OCI-LY3 (cell line): ENCODE measurements at regions not wholly inside any gene's neighbourhood (a gene's known extent, or its start where the extent isn't known, plus 50 kb on each side); places are given as distances from the start of the nearest gene placed in this dataset.

Source experiments
- H2AFZ ChIP-seq: fragments of 200-600, 300-600 bp; shearing (Covaris generic); 2 replicates; pipeline ENCODE4 v1.6.0; 2014; ENCODE audit warnings: antibody characterized with exemption, low read depth, low read length
- H3K27ac ChIP-seq: fragments of 200-600, 300-600 bp; sonication (generic); 2 replicates; pipeline ENCODE4 v1.5.1; 2014; ENCODE audit warnings: mild to moderate bottlenecking, low read length, moderate library complexity, mixed read lengths
- H3K27me3 ChIP-seq: fragments of 200-600, 300-600 bp; sonication (generic); 2 replicates; pipeline ENCODE4 v1.6.1; 2014; ENCODE audit warnings: low read depth, low read length, mixed read lengths
- H3K36me3 ChIP-seq: fragments of 200-600, 300-600 bp; sonication (generic); replicated peaks from 2 replicates; pipeline ENCODE3; 2014; ENCODE audit warnings: low read depth, low read length, mixed read lengths
- H3K4me1 ChIP-seq: fragments of 300-600, 200-600 bp; sonication (generic); 2 replicates; pipeline ENCODE4 v1.6.1; 2014; ENCODE audit warnings: low read length, mixed read lengths
- H3K4me2 ChIP-seq: fragments of 200-600, 300-600 bp; sonication (generic); 2 replicates; pipeline ENCODE4 v1.6.1; 2014; ENCODE audit warnings: low read length, mixed read lengths
- H3K4me3 ChIP-seq: fragments of 300-600, 200-600 bp; sonication (generic); 2 replicates; pipeline ENCODE4 v1.5.1; 2014; ENCODE audit warnings: antibody characterized with exemption, mild to moderate bottlenecking, low read length, moderate library complexity
- H3K79me2 ChIP-seq: fragments of 300-600, 200-600 bp; shearing (Covaris generic); 2 replicates; pipeline ENCODE4 v1.6.1; 2014; ENCODE audit warnings: mild to moderate bottlenecking, low read length, mixed read lengths
- H3K9ac ChIP-seq: fragments of 300-600, 200-600 bp; shearing (Covaris generic); 2 replicates; pipeline ENCODE4 v1.6.0; 2014; ENCODE audit warnings: mild to moderate bottlenecking, low read length, moderate library complexity
- H3K9me3 ChIP-seq: fragments of 200-600, 300-600 bp; shearing (Covaris generic); 2 replicates; pipeline ENCODE4 v1.6.1; 2014; ENCODE audit warnings: low read length, mixed read lengths; ENCODE audit not compliant: insufficient read depth
- H4K20me1 ChIP-seq: fragments of 200-600, 300-600 bp; sonication (generic); 2 replicates; pipeline ENCODE4 v1.6.1; 2016; ENCODE audit warnings: low read length, mixed read lengths; ENCODE audit not compliant: insufficient read depth
- EZH2phosphoT487 ChIP-seq: fragments of 200-600 bp; shearing (Covaris generic); IDR thresholded peaks from 2 replicates; pipeline ENCODE4 v1.6.1; 2018; ENCODE audit warnings: antibody characterized with exemption, mixed run types, low read depth
- TF ChIP-seq, protein P1 (sequence below): fragments of 200-600, 300-600 bp; sonication (generic); IDR thresholded peaks from 2 replicates; pipeline ENCODE4 v1.5.1; 2014; ENCODE audit warnings: antibody characterized with exemption, low read length, low read depth

- Histone ChIP-seq H3K4me2 (no peak overlapping the region), H3K4me3 (no peak overlapping the region), H3K9me3 (no peaks in the 10 kb centered on the region), H3K79me2 (no peaks in the 10 kb centered on the region), H2AFZ (no peak overlapping the region), H4K20me1 (no peaks in the 10 kb centered on the region), H3K27me3 (no peaks in the 10 kb centered on the region), H3K4me1 (peaks cover 9% of the 10 kb centered on the region), H3K9ac (no peak overlapping the region), H3K27ac (no peak overlapping the region), H3K36me3 (no peaks in the 10 kb centered on the region)
- TF ChIP-seq, protein P1, sequence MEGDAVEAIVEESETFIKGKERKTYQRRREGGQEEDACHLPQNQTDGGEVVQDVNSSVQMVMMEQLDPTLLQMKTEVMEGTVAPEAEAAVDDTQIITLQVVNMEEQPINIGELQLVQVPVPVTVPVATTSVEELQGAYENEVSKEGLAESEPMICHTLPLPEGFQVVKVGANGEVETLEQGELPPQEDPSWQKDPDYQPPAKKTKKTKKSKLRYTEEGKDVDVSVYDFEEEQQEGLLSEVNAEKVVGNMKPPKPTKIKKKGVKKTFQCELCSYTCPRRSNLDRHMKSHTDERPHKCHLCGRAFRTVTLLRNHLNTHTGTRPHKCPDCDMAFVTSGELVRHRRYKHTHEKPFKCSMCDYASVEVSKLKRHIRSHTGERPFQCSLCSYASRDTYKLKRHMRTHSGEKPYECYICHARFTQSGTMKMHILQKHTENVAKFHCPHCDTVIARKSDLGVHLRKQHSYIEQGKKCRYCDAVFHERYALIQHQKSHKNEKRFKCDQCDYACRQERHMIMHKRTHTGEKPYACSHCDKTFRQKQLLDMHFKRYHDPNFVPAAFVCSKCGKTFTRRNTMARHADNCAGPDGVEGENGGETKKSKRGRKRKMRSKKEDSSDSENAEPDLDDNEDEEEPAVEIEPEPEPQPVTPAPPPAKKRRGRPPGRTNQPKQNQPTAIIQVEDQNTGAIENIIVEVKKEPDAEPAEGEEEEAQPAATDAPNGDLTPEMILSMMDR: no peak
- no peak for TF ChIP-seq EZH2phosphoT487
Measured at GRCh38 chr6:115681978-115682775, 378.5 kb downstream of the FRK start.

- no peaks in the 10 kb centered on the region for H3K27me3 ChIP-seq
- no peaks in the 10 kb centered on the region for H3K4me1 ChIP-seq
- H2AFZ ChIP-seq: no peak overlapping the region
Measured at GRCh38 chr6:115680621-115681020, 380.1 kb downstream of the FRK start.

DNA sequence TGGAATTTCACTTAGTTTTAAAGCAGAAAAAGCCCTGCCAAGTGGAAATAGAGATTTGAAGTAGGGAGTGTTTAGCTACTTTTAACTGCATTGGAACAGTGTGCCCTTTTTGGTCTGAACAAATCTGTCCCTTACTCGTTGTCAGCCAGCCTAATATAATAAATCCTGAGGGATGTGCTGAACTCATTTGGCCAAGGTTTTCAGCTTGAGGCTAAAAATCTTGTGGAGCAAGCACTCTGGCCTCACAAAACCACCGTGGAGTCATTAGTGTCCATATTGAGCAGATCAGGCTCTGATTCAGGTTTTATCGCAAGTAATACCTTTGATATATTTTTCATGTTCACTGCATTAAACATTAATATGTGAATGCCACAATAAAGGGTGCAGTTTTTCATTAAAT is 383.5 kb downstream of the FRK start:
- Histone ChIP-seq H3K36me3 (no peaks in the 10 kb centered on the region), H3K9ac (no peak overlapping the region), H3K4me2 (no peak overlapping the region), H3K4me1 (no peaks in the 10 kb centered on the region), H3K9me3 (no peaks in the 10 kb centered on the region), H4K20me1 (no peaks in the 10 kb centered on the region), H3K79me2 (no peaks in the 10 kb centered on the region), H3K27me3 (no peaks in the 10 kb centered on the region), H2AFZ (no peak overlapping the region), H3K4me3 (no peak overlapping the region), H3K27ac (no peak overlapping the region)
- TF ChIP-seq EZH2phosphoT487: no peak
- TF ChIP-seq, protein P1: no peak

More at GRCh38 chr6:115680621-115681020, 380.1 kb downstream of the FRK start:
- no peak overlapping the region for H3K4me2 ChIP-seq
- H3K4me3 ChIP-seq: no peak overlapping the region
- H3K27ac ChIP-seq: no peak overlapping the region
- H3K9me3 ChIP-seq: no peaks in the 10 kb centered on the region
- H4K20me1 ChIP-seq: no peaks in the 10 kb centered on the region
- H3K36me3 ChIP-seq: no peaks in the 10 kb centered on the region
- no peaks in the 10 kb centered on the region for H3K79me2 ChIP-seq
- no peak overlapping the region for H3K9ac ChIP-seq
- TF ChIP-seq, protein P1: no peak
- TF ChIP-seq EZH2phosphoT487: no peak

DNA sequence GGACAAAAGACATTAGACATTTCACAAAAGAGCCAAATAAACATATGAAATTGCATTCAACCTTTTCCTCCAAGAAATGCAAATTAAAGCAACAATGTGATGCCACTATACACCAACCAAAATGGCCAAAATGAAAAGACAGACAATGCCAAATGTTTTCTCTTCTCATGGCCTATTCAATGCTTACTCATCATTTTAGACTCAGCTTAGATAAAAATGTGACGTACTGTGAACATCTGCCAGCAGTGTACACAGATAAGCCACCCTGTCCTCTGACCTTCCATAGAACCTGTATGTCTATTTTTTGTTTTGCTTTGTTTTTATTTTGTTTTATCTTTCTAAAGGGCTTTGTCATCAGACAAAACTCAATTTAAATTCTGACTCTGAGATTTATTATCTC is 385.2 kb downstream of the FRK start:
- no peak overlapping the region for H3K9ac ChIP-seq
- no peaks in the 10 kb centered on the region for H4K20me1 ChIP-seq
- no peaks in the 10 kb centered on the region for H3K4me1 ChIP-seq
- H3K9me3 ChIP-seq: no peaks in the 10 kb centered on the region
- H3K36me3 ChIP-seq: no peaks in the 10 kb centered on the region
- H3K4me2 ChIP-seq: no peak overlapping the region
- no peaks in the 10 kb centered on the region for H3K79me2 ChIP-seq
- no peak for TF ChIP-seq EZH2phosphoT487
- TF ChIP-seq, protein P1: no peak
- no peak overlapping the region for H2AFZ ChIP-seq
- no peak overlapping the region for H3K4me3 ChIP-seq
- no peaks in the 10 kb centered on the region for H3K27me3 ChIP-seq
- H3K27ac ChIP-seq: no peak overlapping the region
